ENCODE measurements at regions not wholly inside any gene's neighbourhood (a gene's known extent, or its start where the extent isn't known, plus 50 kb on each side); places are given as distances from the start of the nearest gene placed in this dataset.

GRCh38 chr4:174156239-174156826, 127.1 kb downstream of the FBXO8 start:
- no peak for DNase-seq
- H2AFZ ChIP-seq (ENCODE audit: low read length): no peak overlapping the region
- WGBS (ENCODE audit: extremely low coverage, insufficient read length, low lambda C conversion rate): no CpG with 5 or more reads among the region's 3 CpGs

More at GRCh38 chr4:174156239-174156826, 127.1 kb downstream of the FBXO8 start:
- Histone ChIP-seq H3K23me2 (ENCODE audit: insufficient read length, low read depth, low read length, poor library complexity, severe bottlenecking) (no peaks in the 10 kb centered on the region), H2BK5ac (ENCODE audit: insufficient read length, low read length) (no peak overlapping the region), H3K4me1 (ENCODE audit: insufficient read depth, low read length) (no peaks in the 10 kb centered on the region), H4K5ac (ENCODE audit: insufficient read length, low read depth, low read length) (no peak overlapping the region), H3K9ac (ENCODE audit: extremely low read depth, insufficient read length, low read length) (no peak overlapping the region), H3K56ac (ENCODE audit: insufficient read length, low read depth, low read length) (no peak overlapping the region), H3K79me1 (ENCODE audit: insufficient read depth, low read depth, low read length, poor library complexity, severe bottlenecking) (no peaks in the 10 kb centered on the region), H2BK12ac (ENCODE audit: insufficient read length, low read depth, low read length) (no peak overlapping the region), H4K20me1 (ENCODE audit: control insufficient read depth, insufficient read depth, insufficient read length) (no peaks in the 10 kb centered on the region), H3K18ac (ENCODE audit: insufficient read length, low read depth, low read length) (no peak overlapping the region), H3K23ac (ENCODE audit: insufficient read length, low read depth, low read length) (no peak overlapping the region), H2BK20ac (ENCODE audit: low read depth, low read length, poor library complexity, severe bottlenecking) (no peak overlapping the region), H4K8ac (replicated peaks; ENCODE audit: insufficient read length, low read depth, low read length) (no peak overlapping the region), H3K4ac (ENCODE audit: low read depth, low read length) (no peak overlapping the region), H2AK5ac (ENCODE audit: insufficient read length, low read length) (no peak overlapping the region), H3K27me3 (ENCODE audit: insufficient read depth, low read length) (no peaks in the 10 kb centered on the region), H3K27ac (ENCODE audit: insufficient read length, low read depth, low read length) (no peak overlapping the region), H4K91ac (ENCODE audit: insufficient read length, low read depth, low read length) (no peak overlapping the region), H3K9me3 (ENCODE audit: control insufficient read depth, low read depth, low read length) (no peaks in the 10 kb centered on the region), H2BK120ac (ENCODE audit: low read depth, low read length, poor library complexity, severe bottlenecking) (no peak overlapping the region), H3K79me2 (ENCODE audit: insufficient read depth, low read length) (no peaks in the 10 kb centered on the region), H3K4me2 (ENCODE audit: insufficient read depth, insufficient read length, low read length) (no peak overlapping the region), H3T11ph (ENCODE audit: low read length) (no peak overlapping the region), H3K14ac (ENCODE audit: insufficient read depth, low read length) (no peak overlapping the region), H2BK15ac (ENCODE audit: low read depth, low read length) (no peak overlapping the region)
- H3K27ac Mint-ChIP-seq: no peak overlapping the region
- no peaks in the 10 kb centered on the region for H3K36me3 Mint-ChIP-seq (ENCODE audit: insufficient read depth in 1 of 3, low read depth in 3 of 3)
- peaks cover 4% of the 10 kb centered on the region; the same call in 1 of the 2 replicates for H3K27me3 Mint-ChIP-seq (ENCODE audit: low read depth)
- TF ChIP-seq CTCF (conservative IDR thresholded peaks at IDR 0.05): peak; percentile 73
- no peak overlapping the region for H3K4me3 Mint-ChIP-seq
- H3K4me1 Mint-ChIP-seq: peaks cover 9 to 14% of the 10 kb centered on the region in 2 experiments
- H3K9me3 Mint-ChIP-seq: no peaks in the 10 kb centered on the region
